HG03025 (cell line): ENCODE measurements at regions not wholly inside any gene's neighbourhood (a gene's known extent, or its start where the extent isn't known, plus 50 kb on each side); places are given as distances from the start of the nearest gene placed in this dataset.
A peak's percentile ranks its signal among the peaks of the same experiment; 100 is the strongest.
"Not testable (repeated sequence)": the region's sequence is repeated elsewhere in the genome, so short reads cannot be mapped to it uniquely, and the experiment has no call there.

Experiments
- ATAC-seq: cut with Tn5 transposase; IDR thresholded peaks from one replicate; pipeline ENCODE4 v1.9.1; 2021; ENCODE audit warnings: mild to moderate bottlenecking, moderate library complexity; ENCODE audit not compliant: unreplicated experiment, low FRiP score

GRCh38 chr2:192524642-192525251 is 330.0 kb upstream of the TMEFF2 start:
- not testable (repeated sequence) for ATAC-seq

DNA sequence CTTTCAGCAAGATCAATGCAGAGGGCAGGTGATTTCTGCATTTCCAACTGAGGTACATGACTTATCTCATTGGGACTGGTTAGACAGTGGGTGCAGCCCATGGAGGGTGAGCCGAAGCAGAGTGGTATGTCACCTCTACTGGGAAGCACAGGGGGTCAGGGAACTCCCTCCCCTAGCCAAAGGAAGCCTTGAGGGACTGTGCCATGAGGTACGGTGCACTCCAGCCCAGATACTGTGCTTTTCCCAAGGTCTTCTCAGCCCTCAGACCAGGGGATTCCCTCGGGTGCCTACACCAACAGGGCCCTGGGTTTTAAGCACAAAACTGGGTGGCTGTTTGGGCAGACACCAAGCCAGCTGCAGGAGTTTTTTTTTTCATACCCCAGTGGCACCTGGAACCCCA is 329.5 kb upstream of the TMEFF2 start:
- ATAC-seq: not testable (repeated sequence)

GRCh38 chr2:192515937-192516336 is 321.2 kb upstream of the TMEFF2 start:
- ATAC-seq: no peak

DNA sequence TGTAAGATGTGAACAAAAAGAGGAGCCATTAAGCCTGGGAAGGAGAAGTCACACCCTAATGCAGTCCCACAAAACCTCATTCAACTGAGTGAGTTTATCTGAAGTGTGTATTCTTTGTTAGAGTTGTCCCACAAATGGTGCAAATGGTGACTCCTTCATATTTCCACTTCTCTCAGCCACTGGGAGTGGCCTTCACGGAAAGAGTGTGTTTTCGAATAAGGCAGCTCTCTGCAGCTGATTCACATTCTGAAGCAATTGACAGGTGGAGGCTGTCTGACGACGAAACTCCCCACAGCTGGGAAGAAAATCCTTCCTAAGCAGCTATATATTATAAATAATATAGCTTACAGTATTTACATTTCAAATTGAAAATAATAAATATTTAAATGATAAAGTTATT is 318.8 kb upstream of the TMEFF2 start:
- ATAC-seq: no peak

- not testable (repeated sequence) for ATAC-seq
Observed at GRCh38 chr2:192507836-192508450, 313.2 kb upstream of the TMEFF2 start.

GRCh38 chr2:192500550-192501200 is 305.9 kb upstream of the TMEFF2 start:
- peak; percentile 75 for ATAC-seq

GRCh38 chr2:192499476-192499875 is 304.7 kb upstream of the TMEFF2 start:
- ATAC-seq: no peak

GRCh38 chr2:192498747-192499146 is 304.0 kb upstream of the TMEFF2 start:
- no peak for ATAC-seq

DNA sequence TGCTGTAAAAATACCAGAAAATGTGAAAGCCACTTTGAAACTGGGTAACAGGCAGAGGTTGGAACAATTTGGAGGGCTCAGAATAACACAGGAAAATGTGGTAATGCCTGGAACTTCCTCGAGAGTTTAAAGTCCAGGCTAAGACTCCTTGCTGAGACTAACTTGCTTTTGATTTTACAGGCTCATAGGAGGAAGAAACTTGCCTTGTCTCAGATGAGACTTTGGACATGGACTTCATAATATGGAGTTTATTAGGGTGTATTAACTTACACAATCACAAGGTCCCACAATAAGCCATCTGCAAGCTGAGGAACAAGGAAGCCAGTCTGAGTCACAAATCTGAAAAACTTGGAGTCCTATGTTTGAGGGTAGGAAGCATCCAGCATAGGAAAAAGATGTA is 293.4 kb upstream of the TMEFF2 start:
- not testable (repeated sequence) for ATAC-seq

DNA sequence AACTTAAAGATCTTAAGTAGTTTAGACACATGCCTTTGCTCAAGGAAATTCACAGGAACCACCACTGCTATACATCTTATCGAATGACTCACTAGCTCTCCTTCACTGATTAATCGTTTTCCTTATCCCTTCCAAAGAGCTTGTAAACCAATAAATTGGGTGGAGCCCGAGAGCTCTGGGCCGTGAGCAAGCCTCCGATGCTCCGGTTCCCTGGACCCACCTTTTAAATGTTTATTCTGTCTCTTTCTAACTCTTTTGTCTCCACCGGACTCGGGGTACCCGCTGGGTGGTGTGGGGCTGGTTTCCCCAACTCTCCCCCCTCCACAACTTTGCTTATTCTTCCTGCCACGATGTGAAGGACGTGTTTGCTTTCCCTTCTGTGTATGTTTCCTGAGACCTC is 292.9 kb upstream of the TMEFF2 start:
- no peak for ATAC-seq

DNA sequence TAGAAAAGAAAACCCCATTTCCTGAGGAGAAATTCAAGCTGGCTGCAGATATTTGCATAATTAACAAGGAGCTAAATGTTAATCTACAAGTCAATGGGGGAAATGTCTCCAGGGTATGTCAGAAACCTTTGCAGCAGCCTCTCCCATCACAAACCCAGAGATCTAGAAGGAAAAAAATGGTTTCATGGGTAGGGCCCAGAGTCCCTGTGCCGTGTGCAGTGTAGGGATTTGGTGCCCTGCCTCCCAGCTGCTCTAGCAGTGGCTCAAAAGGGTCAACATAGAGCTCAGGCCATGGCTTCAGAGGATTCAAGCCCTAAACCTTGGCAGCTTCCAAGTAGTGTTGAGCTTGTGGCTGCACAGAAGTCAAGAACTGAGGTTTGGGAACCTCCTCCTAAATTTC is 290.2 kb upstream of the TMEFF2 start:
- no peak for ATAC-seq

DNA sequence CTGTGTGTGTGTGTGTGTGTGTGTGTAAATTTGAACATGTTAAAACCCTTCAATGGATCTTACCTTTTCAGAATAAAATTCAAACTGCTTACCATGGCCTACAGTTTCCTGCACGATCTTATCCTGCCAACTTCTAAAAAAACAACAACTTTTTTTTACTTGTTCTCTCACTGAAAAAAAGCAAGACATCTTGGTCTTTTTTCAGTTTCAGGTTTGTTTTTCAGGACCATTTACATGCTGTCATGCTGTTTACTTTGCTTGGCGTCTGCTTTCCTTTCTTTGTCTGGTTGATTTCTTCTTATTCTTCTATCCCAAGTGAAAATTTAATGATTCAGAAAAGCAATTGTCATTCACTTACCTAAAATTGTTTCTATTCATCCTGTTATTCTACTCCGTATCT is 286.3 kb upstream of the TMEFF2 start:
- no peak for ATAC-seq

- no peak for ATAC-seq
Observed at GRCh38 chr2:192473331-192473730, 278.6 kb upstream of the TMEFF2 start.

- ATAC-seq: no peak
Observed at GRCh38 chr2:192471982-192472381, 277.2 kb upstream of the TMEFF2 start.

- no peak for ATAC-seq
Observed at GRCh38 chr2:192469612-192470011, 274.9 kb upstream of the TMEFF2 start.

GRCh38 chr2:192467953-192468660 is 273.4 kb upstream of the TMEFF2 start:
- ATAC-seq: no peak

GRCh38 chr2:192465141-192465540 is 270.4 kb upstream of the TMEFF2 start:
- no peak for ATAC-seq

- ATAC-seq: no peak
Observed at GRCh38 chr2:192459422-192459821, 264.7 kb upstream of the TMEFF2 start.

- ATAC-seq: no peak
Observed at GRCh38 chr2:192448881-192449280, 254.1 kb upstream of the TMEFF2 start.

GRCh38 chr2:192444286-192444838 is 249.6 kb upstream of the TMEFF2 start:
- no peak for ATAC-seq

DNA sequence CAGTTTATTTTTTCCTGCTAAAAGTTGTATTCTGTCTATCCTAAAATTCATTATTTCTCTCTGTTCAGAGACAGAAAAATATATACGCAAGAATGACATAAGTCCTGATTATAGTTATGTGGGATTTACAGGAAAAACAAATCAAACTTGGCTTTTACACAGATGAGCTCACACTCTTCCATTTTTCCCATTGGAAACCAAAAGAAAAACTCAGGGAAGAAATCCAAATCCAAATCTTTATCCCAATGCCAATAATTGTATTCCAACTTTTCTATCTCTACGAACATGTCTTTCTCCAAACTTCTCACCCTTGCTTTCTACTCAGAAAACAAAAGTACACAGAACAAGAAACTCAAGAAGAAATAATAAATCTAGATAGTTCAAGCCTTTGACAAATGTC is 249.1 kb upstream of the TMEFF2 start:
- ATAC-seq: no peak
